ENCODE measurements at regions not wholly inside any gene's neighbourhood (a gene's known extent, or its start where the extent isn't known, plus 50 kb on each side); places are given as distances from the start of the nearest gene placed in this dataset.

DNA sequence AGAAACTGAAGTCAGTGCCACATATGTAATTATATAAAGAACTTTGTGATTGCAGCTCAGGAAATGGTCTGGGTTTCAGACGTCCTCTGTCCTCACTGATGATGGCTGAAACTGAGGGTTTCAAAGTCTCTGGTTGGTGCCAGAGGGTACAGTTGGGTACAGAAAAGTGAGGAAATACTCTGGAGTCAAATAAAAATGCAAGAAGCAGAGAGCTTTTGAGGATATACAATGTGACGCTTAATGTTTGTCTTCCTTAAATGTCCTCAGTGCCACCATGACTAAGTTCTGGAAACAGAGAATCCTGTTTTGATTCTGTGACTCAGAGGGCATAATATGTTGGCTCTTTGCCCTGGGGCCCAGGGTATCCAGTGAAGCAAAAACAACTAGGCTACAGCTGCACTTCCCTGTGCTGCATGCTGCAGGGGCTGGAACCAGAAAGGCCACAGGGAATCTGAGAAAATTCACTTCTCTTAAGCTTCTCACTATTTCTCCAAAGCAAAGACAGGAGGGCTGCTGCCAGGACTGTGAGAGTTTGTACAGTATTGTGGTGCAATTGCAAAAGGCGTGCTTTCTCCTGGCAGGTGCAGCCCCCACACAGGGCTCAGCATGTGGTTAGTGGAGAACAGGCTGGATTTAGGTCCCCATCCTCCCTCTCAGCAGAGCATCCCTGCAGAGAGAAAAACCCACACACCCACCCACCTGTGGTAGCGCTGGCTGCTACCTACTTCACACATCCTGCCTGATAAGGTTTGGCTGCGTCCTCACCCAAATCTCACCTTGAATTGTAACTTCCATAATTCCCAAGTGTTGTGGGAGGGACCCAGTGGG, 169.5 kb upstream of the SVIL start:
- Histone ChIP-seq H3K36me3 (no peaks in the 10 kb centered on the region), H3K9me3 (no peaks in the 10 kb centered on the region), H3K27ac (peak overlapping the region; percentile 42 to 70 (median 47)), H3K4me3 (replicated peaks in 1 of 3) (no peak overlapping the region), H3K4me1 (peaks cover 17 to 28% of the 10 kb centered on the region in 2 donors), H3K27me3 (no peaks in the 10 kb centered on the region)
- TF ChIP-seq, protein P1, sequence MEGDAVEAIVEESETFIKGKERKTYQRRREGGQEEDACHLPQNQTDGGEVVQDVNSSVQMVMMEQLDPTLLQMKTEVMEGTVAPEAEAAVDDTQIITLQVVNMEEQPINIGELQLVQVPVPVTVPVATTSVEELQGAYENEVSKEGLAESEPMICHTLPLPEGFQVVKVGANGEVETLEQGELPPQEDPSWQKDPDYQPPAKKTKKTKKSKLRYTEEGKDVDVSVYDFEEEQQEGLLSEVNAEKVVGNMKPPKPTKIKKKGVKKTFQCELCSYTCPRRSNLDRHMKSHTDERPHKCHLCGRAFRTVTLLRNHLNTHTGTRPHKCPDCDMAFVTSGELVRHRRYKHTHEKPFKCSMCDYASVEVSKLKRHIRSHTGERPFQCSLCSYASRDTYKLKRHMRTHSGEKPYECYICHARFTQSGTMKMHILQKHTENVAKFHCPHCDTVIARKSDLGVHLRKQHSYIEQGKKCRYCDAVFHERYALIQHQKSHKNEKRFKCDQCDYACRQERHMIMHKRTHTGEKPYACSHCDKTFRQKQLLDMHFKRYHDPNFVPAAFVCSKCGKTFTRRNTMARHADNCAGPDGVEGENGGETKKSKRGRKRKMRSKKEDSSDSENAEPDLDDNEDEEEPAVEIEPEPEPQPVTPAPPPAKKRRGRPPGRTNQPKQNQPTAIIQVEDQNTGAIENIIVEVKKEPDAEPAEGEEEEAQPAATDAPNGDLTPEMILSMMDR (IDR thresholded peaks at IDR 0.05): no peak
- TF ChIP-seq POLR2A (IDR thresholded peaks at IDR 0.05): no peak
- DNase-seq: peak; percentile 77 to 80
- WGBS, 2 donors: 54 to 67% methylated on average over 5 of the region's 5 CpGs
- intact Hi-C loops (cut with DNase I): no loop called here

DNA sequence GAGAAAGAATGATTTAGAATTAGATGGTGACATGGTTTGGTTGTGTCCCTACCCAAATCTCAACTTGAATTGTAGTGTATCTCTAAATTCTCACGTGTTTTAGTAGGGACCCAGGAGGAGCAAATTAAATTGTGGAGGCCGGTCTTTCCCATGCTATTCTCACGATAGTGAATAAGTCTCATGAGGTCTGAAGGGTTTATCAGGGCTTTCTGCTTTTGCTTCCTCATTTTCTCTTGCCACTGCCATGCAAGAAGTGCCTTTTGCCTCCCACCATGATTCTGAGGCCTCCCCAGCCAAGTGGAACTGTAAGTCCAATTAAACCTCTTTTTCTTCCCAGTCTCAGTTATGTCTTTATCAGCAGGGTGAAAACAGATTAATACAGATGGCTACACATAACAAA, 167.4 kb upstream of the SVIL start:
- TF ChIP-seq, protein P1 (IDR thresholded peaks at IDR 0.05): no peak
- no peak for TF ChIP-seq POLR2A (IDR thresholded peaks at IDR 0.05)
- Histone ChIP-seq H3K27me3 (no peaks in the 10 kb centered on the region), H3K4me3 (replicated peaks in 1 of 3) (no peak overlapping the region), H3K9me3 (no peaks in the 10 kb centered on the region), H3K36me3 (no peaks in the 10 kb centered on the region), H3K27ac (no peak overlapping the region), H3K4me1 (peaks cover 17 to 28% of the 10 kb centered on the region in 2 donors)
- DNase-seq: no peak
- WGBS, 2 donors: 91 to 94% methylated on average over 3 of the region's 3 CpGs
- intact Hi-C loops (cut with DNase I): no loop called here

DNA sequence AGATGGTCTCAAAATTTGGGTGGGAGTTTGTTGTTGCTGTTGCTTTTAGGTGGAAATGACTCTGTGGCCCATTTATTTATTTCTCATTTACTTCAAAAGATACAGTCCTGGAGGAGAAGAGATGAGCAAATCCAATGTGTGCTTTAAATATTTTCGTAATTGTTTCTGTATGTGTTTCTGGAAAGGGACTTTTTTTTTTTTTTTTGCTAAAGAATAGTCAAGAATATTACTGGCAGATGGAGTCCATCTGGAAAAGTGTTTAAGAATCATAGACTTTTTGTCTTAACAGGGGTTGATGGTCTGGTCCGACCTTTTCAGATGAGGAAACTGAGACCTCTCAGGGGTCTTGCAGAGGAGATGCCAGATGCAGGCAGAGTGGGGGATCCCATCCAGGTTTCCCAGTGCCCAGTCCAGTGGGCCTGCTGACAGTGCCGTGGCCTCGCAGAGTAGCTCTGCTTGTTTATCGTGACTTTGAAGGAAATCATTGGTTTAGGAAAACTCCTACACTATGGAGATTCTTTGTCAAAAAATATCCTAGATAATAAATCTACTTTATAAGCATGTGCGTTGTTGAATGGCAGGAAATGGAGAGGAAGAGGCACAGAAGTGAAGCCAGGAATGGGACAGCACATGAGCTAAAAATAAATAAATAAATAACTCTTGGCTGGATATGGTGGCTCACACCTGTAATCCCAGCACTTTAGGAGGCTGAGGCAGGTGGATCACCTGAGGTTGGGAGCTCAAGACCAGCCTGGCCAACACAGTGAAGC, 164.3 kb upstream of the SVIL start:
- intact Hi-C loops (cut with DNase I): no loop called here

DNA sequence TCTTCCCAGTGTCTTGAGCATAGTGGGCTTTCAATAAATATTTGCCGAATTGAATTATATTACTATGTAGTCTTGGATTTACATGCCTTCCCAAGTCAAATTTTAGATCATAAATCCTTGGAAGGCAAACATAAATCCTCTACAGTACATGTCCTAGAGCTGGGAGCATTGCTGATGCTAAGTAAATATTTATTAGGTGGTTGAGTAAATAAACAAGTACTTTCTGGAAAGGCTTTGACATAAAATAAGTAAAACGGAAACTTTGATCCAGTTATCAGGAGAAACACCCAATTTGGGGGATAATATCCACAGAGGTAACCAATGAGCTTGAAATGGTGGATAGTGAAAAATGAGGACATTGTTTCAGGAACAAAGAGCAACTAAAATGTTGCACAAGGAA, 162.8 kb upstream of the SVIL start:
- TF ChIP-seq, protein P1 (IDR thresholded peaks at IDR 0.05): no peak
- no peak for TF ChIP-seq POLR2A (IDR thresholded peaks at IDR 0.05)

More for the DNA sequence above, 164.3 kb upstream of the SVIL start:
- no peaks in the 10 kb centered on the region for H3K9me3 ChIP-seq
- H3K27me3 ChIP-seq: no peaks in the 10 kb centered on the region
- H3K36me3 ChIP-seq: no peaks in the 10 kb centered on the region
- no peak overlapping the region for H3K4me3 ChIP-seq (replicated peaks in 1 of 3)
- no peak overlapping the region for H3K27ac ChIP-seq
- no peak for DNase-seq
- TF ChIP-seq, protein P1 (IDR thresholded peaks at IDR 0.05): no peak
- no peak for TF ChIP-seq POLR2A (IDR thresholded peaks at IDR 0.05)
- 85 to 91% methylated on average over 6 of the region's 6 CpGs for WGBS, 2 donors
- peaks cover 17 to 32% of the 10 kb centered on the region in 2 donors for H3K4me1 ChIP-seq

DNA sequence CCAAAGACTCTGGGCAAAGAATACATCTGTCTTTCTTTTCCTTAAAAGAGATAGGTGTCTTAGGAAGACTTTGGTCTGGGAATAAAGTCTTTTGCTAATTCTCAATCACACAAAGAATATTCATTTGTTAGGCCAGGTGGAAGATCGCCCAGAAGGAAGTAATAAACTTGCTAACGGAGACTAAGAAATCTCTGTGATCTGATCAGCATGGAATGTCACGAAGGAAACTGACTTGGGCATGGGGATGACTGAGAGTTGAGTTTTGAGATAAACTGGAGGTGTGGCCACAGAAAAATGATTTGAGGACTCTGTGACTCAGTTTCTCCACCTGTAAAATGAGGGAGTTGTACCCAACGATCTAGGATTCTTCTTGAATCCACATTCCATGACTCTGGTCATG, 161.1 kb upstream of the SVIL start:
- H3K4me1 ChIP-seq: peaks cover 27 to 47% of the 10 kb centered on the region in 2 donors
- no peaks in the 10 kb centered on the region for H3K9me3 ChIP-seq
- no peak overlapping the region for H3K4me3 ChIP-seq (replicated peaks in 1 of 3)
- H3K27ac ChIP-seq: peak overlapping the region; percentile 82 to 87 (median 86)
- no peak for DNase-seq
- intact Hi-C loops (cut with DNase I): no loop called here
- no peak for TF ChIP-seq POLR2A (IDR thresholded peaks at IDR 0.05)
- TF ChIP-seq, protein P1 (IDR thresholded peaks at IDR 0.05): no peak
- H3K36me3 ChIP-seq: no peaks in the 10 kb centered on the region
- no peaks in the 10 kb centered on the region for H3K27me3 ChIP-seq
- 81 to 82% methylated on average over 4 of the region's 4 CpGs for WGBS, 2 donors

More for the DNA sequence above, 162.8 kb upstream of the SVIL start:
- H3K4me3 ChIP-seq (replicated peaks in 1 of 3): no peak overlapping the region
- no peaks in the 10 kb centered on the region for H3K36me3 ChIP-seq
- no peak overlapping the region for H3K27ac ChIP-seq
- 95 to 98% methylated on average over 2 of the region's 2 CpGs for WGBS, 2 donors
- no peaks in the 10 kb centered on the region for H3K27me3 ChIP-seq
- peaks cover 11 to 30% of the 10 kb centered on the region in 2 donors for H3K4me1 ChIP-seq
- no peaks in the 10 kb centered on the region for H3K9me3 ChIP-seq
- no peak for DNase-seq
- intact Hi-C loops (cut with DNase I): no loop called here

All from thyroid gland (tissue), 4 donors.